ENCODE measurements at regions not wholly inside any gene's neighbourhood (a gene's known extent, or its start where the extent isn't known, plus 50 kb on each side); places are given as distances from the start of the nearest gene placed in this dataset.

- H3K9ac ChIP-seq (ENCODE audit: low read length): no peak overlapping the region
- H3K4me1 ChIP-seq (ENCODE audit: control insufficient read depth in 2 of 2, insufficient read depth in 2 of 2, low read length in 2 of 2): no peaks in the 10 kb centered on the region
- POLR2A ChIA-PET: no interaction called here
- no peak overlapping the region for H3K4me2 ChIP-seq (replicated peaks; ENCODE audit: low read depth, low read length, poor library complexity, severe bottlenecking)
- H3K79me2 ChIP-seq (ENCODE audit: control insufficient read depth, insufficient read depth, low read length): no peaks in the 10 kb centered on the region
- H3K4me3 ChIP-seq (ENCODE audit: control extremely low read depth in 1 of 5, extremely low read depth in 1 of 5, insufficient read depth in 1 of 5, low read depth in 2 of 5, low read length in 4 of 5): no peak overlapping the region
- intact Hi-C loops (cut with micrococcal nuclease): no loop called here
- ATAC-seq (ENCODE audit: low read depth): no peak
- H3K9me3 ChIP-seq (ENCODE audit: control extremely low read depth in 1 of 3, control insufficient read depth in 2 of 3, insufficient read depth in 1 of 3, low read length in 2 of 3): peaks cover 0 to 3% (median 0%) of the 10 kb centered on the region in 3 donors
- H4K20me1 ChIP-seq (ENCODE audit: control insufficient read depth, insufficient read depth, low read length, poor library complexity, severe bottlenecking): no peaks in the 10 kb centered on the region
- H3K27me3 Mint-ChIP-seq: no peaks in the 10 kb centered on the region
- no peak for DNase-seq
- CTCF ChIA-PET: no interaction called here
- H3K9me3 Mint-ChIP-seq (ENCODE audit: insufficient read depth): peaks cover 2% of the 10 kb centered on the region
- no CpG with 5 or more reads among the region's 1 CpG for WGBS (ENCODE audit: insufficient coverage)
- no peak overlapping the region for H2AFZ ChIP-seq (ENCODE audit: insufficient read depth, low read depth, low read length, poor library complexity, severe bottlenecking)
- no peak for TF ChIP-seq CTCF (IDR thresholded peaks at IDR 0.05)
- no peak for TF ChIP-seq EZH2 (IDR thresholded peaks at IDR 0.05; ENCODE audit: borderline replicate concordance, insufficient read depth, low read depth, low read length, poor library complexity, severe bottlenecking)
- no peak overlapping the region for H3K4me3 Mint-ChIP-seq
- no peak overlapping the region for H3K27ac Mint-ChIP-seq
- no peaks in the 10 kb centered on the region for H3K36me3 ChIP-seq (replicated peaks in 1 of 2; ENCODE audit: control extremely low read depth in 1 of 2, control insufficient read depth in 1 of 2, extremely low read depth in 1 of 2, insufficient read depth in 2 of 2, low read length in 1 of 2)
- no peaks in the 10 kb centered on the region for H3K27me3 ChIP-seq (replicated peaks in 1 of 4; ENCODE audit: control extremely low read depth in 1 of 4, control insufficient read depth in 3 of 4, insufficient read depth in 4 of 4, low read length in 3 of 4)
- no peak overlapping the region for H3K27ac ChIP-seq (ENCODE audit: low read length in 2 of 2)
- H3K4me1 Mint-ChIP-seq: no peaks in the 10 kb centered on the region
Observed at GRCh38 chr10:33798754-33799153, 464.3 kb upstream of the NRP1 start.

GRCh38 chr10:33796680-33797079 lies 462.2 kb upstream of the NRP1 start:
- intact Hi-C loops (cut with micrococcal nuclease): no loop called here
- Mint-ChIP-seq H3K4me1 (no peaks in the 10 kb centered on the region), H3K27me3 (no peaks in the 10 kb centered on the region), H3K27ac (no peak overlapping the region), H3K9me3 (ENCODE audit: insufficient read depth) (no peaks in the 10 kb centered on the region), H3K4me3 (no peak overlapping the region)
- Histone ChIP-seq H3K27me3 (replicated peaks in 1 of 4; ENCODE audit: control extremely low read depth in 1 of 4, control insufficient read depth in 3 of 4, insufficient read depth in 4 of 4, low read length in 3 of 4) (no peaks in the 10 kb centered on the region), H3K4me3 (ENCODE audit: control extremely low read depth in 1 of 5, extremely low read depth in 1 of 5, insufficient read depth in 1 of 5, low read depth in 2 of 5, low read length in 4 of 5) (no peak overlapping the region), H3K79me2 (ENCODE audit: control insufficient read depth, insufficient read depth, low read length) (no peaks in the 10 kb centered on the region), H3K36me3 (replicated peaks in 1 of 2; ENCODE audit: control extremely low read depth in 1 of 2, control insufficient read depth in 1 of 2, extremely low read depth in 1 of 2, insufficient read depth in 2 of 2, low read length in 1 of 2) (no peaks in the 10 kb centered on the region), H3K9ac (ENCODE audit: low read length) (no peak overlapping the region), H4K20me1 (ENCODE audit: control insufficient read depth, insufficient read depth, low read length, poor library complexity, severe bottlenecking) (no peaks in the 10 kb centered on the region), H3K27ac (ENCODE audit: low read length in 2 of 2) (no peak overlapping the region), H3K4me1 (ENCODE audit: control insufficient read depth in 2 of 2, insufficient read depth in 2 of 2, low read length in 2 of 2) (no peaks in the 10 kb centered on the region), H3K9me3 (ENCODE audit: control extremely low read depth in 1 of 3, control insufficient read depth in 2 of 3, insufficient read depth in 1 of 3, low read length in 2 of 3) (no peaks in the 10 kb centered on the region), H3K4me2 (replicated peaks; ENCODE audit: low read depth, low read length, poor library complexity, severe bottlenecking) (no peak overlapping the region), H2AFZ (ENCODE audit: insufficient read depth, low read depth, low read length, poor library complexity, severe bottlenecking) (no peak overlapping the region)
- ATAC-seq (ENCODE audit: low read depth) (no peak), DNase-seq (no peak)
- ChIA-PET CTCF (no interaction called here), POLR2A (no interaction called here)
- TF ChIP-seq EZH2 (IDR thresholded peaks at IDR 0.05; ENCODE audit: borderline replicate concordance, insufficient read depth, low read depth, low read length, poor library complexity, severe bottlenecking) (no peak), CTCF (IDR thresholded peaks at IDR 0.05) (no peak)
- WGBS (ENCODE audit: insufficient coverage): 100% methylated on average over 1 of the region's 2 CpGs

Measured in B cell (primary cell).